Pancreas (tissue), 10 donors: ENCODE measurements at regions not wholly inside any gene's neighbourhood (a gene's known extent, or its start where the extent isn't known, plus 50 kb on each side); places are given as distances from the start of the nearest gene placed in this dataset.
"Not testable (repeated sequence)": the region's sequence is repeated elsewhere in the genome, so short reads cannot be mapped to it uniquely, and the experiment has no call there.

ENCODE experiments used
- ATAC-seq, 4 donors: fragments of 200-7000 bp; cut with Tn5 transposase; one replicate each; pipeline versions ENCODE4 v1.8.0 to v1.9.1; 2020; ENCODE audit warnings: mild to moderate bottlenecking in 4 of 4, moderate library complexity in 4 of 4
- DNase-seq, 6 donors: peaks; one replicate each; pipeline ENCODE4 v3.0.0-alpha.2; 2020
- FAIRE-seq: peaks from 2 replicates; lab custom pipeline; 2012; peaks lifted over from hg19 to GRCh38; lab: Jason Lieb, UNC
- H3K27ac ChIP-seq, 4 donors: fragments of 200-600 bp; sonication (generic); 1 replicate in 3 of 4; 2 replicates in 1 of 4; pipeline versions ENCODE4 v1.5.0 to v1.8.0; 2020
- H3K27me3 ChIP-seq, 4 donors: fragments of 200-600 bp; one replicate each; pipeline ENCODE4 v1.8.0; 2021
- H3K36me3 ChIP-seq, 3 donors: fragments of 200-600 bp; sonication (generic) in 1 of 3; one replicate each; pipeline versions ENCODE4 v1.5.0 to v1.8.0; 2020 to 2021
- H3K4me1 ChIP-seq, 3 donors: fragments of 200-600 bp; one replicate each; pipeline ENCODE4 v1.8.0; 2021
- H3K4me3 ChIP-seq, 4 donors: fragments of 200-600 bp; sonication (generic) in 2 of 4; one replicate each; pipeline versions ENCODE4 v1.5.0 to v1.8.0; 2020 to 2021
- H3K9me3 ChIP-seq, 4 donors: fragments of 200-600 bp; one replicate each; pipeline ENCODE4 v1.8.0; 2021
- WGBS, 2 donors: extraction: QIAGEN DNeasy Blood & Tissue Kit; methylation state at CpG; one replicate each; pipeline ENCODE4 v1.1.7; 2013; 5-methylcytosine and 5-hydroxymethylcytosine counted together
- intact Hi-C, 3 donors: fragments of 100-400 bp; cut with DNase I; formaldehyde crosslinking; loops; one replicate each; pipeline versions ENCODE4 v1.11.1 to v1.14.2; 2022
- TF ChIP-seq, protein P1 (sequence below), 4 donors: fragments of 200-600 bp; sonication (generic) in 3 of 4; IDR thresholded peaks; one replicate each; pipeline versions ENCODE4 v1.5.0 to v1.8.0; 2021; ENCODE audit warnings: antibody characterized with exemption in 4 of 4
- donor health status: healthy with polysubstance abuse.
- donor health status: DM: no; HTN: no; CAD: no; lungs with moderate emphysema.
- donor health status: DM: no; HTN: no; CAD: no.
- donor health status: control.
- donor health status: control.
- donor health status: Bipolar disorder and iron deficiency.
- donor health status: DM: yes; HTN: yes; CAD: no.
- donor health status: DM: no; HTN: no; CAD: no.
- donor health status: DM: no; HTN: no; CAD: no.
- donor health status: DM: yes; HTN: yes; CAD: no.

DNA sequence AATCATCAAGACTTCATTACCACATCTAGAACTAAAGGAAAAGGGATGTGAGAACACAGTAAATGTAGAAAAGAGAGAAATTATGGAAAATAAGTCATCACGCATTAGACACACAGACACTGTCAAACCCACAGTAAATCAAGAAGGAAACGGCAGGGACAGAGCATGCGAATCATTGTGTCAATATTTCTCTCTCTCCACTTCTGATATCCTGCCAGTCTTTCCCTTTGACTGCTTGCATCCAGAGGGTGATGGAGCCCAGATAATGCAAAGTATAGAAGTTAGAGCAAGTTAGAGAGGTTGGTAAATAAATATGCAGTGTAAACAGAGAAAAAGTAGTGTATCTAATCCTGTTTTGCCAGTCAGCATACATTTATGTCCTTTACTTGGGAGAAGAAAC lies 706.8 kb upstream of the ANO3 start:
- ATAC-seq (no peak), FAIRE-seq (no peak), DNase-seq (no peak)
- TF ChIP-seq, protein P1, sequence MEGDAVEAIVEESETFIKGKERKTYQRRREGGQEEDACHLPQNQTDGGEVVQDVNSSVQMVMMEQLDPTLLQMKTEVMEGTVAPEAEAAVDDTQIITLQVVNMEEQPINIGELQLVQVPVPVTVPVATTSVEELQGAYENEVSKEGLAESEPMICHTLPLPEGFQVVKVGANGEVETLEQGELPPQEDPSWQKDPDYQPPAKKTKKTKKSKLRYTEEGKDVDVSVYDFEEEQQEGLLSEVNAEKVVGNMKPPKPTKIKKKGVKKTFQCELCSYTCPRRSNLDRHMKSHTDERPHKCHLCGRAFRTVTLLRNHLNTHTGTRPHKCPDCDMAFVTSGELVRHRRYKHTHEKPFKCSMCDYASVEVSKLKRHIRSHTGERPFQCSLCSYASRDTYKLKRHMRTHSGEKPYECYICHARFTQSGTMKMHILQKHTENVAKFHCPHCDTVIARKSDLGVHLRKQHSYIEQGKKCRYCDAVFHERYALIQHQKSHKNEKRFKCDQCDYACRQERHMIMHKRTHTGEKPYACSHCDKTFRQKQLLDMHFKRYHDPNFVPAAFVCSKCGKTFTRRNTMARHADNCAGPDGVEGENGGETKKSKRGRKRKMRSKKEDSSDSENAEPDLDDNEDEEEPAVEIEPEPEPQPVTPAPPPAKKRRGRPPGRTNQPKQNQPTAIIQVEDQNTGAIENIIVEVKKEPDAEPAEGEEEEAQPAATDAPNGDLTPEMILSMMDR (IDR thresholded peaks at IDR 0.05), result no peak
- intact Hi-C loops, result no loop called here
- no peaks in the 10 kb centered on the region for H3K9me3 ChIP-seq
- no peak overlapping the region for H3K27ac ChIP-seq
- no peak overlapping the region for H3K4me3 ChIP-seq
- no peaks in the 10 kb centered on the region for H3K4me1 ChIP-seq
- WGBS, 2 donors, result 41 to 47% methylated on average over 3 of the region's 3 CpGs
- H3K27me3 ChIP-seq, result no peaks in the 10 kb centered on the region
- no peaks in the 10 kb centered on the region for H3K36me3 ChIP-seq

DNA sequence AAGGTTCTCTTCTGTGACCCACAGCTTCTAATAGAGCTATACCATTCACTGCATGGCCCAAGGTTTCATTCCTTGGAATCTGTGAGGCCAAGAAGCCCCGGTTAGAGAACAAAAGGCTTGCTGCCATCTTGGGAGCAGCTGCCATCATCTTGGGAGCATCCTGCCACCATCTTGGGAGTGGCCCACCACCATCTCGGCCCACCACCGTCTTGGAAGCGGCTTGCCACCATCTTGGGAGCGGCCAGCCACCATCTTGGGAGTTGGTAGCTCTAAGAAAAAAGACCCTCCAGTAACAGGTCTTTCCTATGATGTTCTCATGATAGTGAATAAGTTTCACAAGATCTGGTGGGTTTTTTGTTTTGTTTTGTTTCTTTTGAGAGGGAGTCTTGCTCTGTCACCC lies 703.9 kb upstream of the ANO3 start:
- Histone ChIP-seq H3K36me3 (no peaks in the 10 kb centered on the region), H3K27me3 (no peaks in the 10 kb centered on the region), H3K27ac (no peak overlapping the region), H3K4me3 (no peak overlapping the region), H3K9me3 (no peaks in the 10 kb centered on the region), H3K4me1 (no peaks in the 10 kb centered on the region)
- DNase-seq (peak in 1 of 6 donors; percentile 19), ATAC-seq (no peak), FAIRE-seq (no peak)
- 51 to 77% methylated on average over 5 of the region's 5 CpGs for WGBS, 2 donors
- TF ChIP-seq, protein P1 (IDR thresholded peaks at IDR 0.05), result no peak
- intact Hi-C loops, result no loop called here

DNA sequence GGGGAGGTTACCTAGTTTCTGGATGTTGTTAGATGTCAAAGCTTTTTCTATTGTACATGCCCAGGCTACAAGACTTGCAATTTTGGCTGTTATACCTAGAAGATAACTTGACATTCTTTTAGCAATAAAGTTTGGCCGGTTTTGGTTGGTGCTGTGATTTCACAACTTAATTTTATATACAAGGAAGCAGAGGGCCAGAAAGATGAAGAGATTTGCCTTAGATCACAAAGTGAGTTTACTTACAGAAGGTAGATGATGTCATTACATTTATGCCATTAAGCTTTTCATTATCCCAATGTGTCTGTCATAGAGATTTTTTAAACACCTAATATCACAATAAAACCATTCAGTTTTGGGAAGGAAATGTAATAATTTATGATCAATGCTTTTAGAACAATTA lies 698.7 kb upstream of the ANO3 start:
- FAIRE-seq, result no peak

DNA sequence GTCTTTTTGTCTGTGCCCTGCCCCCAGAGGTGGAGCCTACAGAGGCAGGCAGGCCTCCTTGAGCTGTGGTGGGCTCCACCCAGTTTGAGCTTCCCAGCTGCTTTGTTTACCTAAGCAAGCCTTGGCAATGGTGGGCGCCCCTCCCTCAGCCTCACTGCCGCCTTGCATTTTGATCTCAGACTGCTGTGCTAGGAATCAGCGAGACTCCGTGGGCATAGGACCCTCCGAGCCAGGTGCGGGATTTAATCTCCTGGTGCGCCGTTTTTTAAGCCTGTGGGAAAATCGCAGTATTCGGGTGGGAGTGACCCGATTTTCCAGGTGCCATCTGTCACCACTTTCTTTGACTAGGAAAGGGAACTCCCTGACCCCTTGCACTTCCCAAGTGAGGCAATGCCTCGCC lies 682.7 kb upstream of the ANO3 start:
- H3K9me3 ChIP-seq, H3K4me3 ChIP-seq, ATAC-seq, H3K27ac ChIP-seq, DNase-seq, H3K4me1 ChIP-seq, FAIRE-seq, H3K27me3 ChIP-seq, H3K36me3 ChIP-seq, intact Hi-C loops: not testable (repeated sequence)
- 70 to 78% methylated on average over 12 of the region's 12 CpGs for WGBS, 2 donors

More for the DNA sequence above, 698.7 kb upstream of the ANO3 start:
- TF ChIP-seq, protein P1 (IDR thresholded peaks at IDR 0.05), result no peak
- no peak overlapping the region for H3K27ac ChIP-seq
- intact Hi-C loops, result no loop called here
- DNase-seq, result no peak
- H3K4me3 ChIP-seq, result no peak overlapping the region
- H3K27me3 ChIP-seq, result no peaks in the 10 kb centered on the region
- no peak for ATAC-seq
- WGBS, 2 donors, result 57% methylated on average over 1 of the region's 1 CpG
- no peaks in the 10 kb centered on the region for H3K36me3 ChIP-seq
- H3K9me3 ChIP-seq, result no peaks in the 10 kb centered on the region
- no peaks in the 10 kb centered on the region for H3K4me1 ChIP-seq

DNA sequence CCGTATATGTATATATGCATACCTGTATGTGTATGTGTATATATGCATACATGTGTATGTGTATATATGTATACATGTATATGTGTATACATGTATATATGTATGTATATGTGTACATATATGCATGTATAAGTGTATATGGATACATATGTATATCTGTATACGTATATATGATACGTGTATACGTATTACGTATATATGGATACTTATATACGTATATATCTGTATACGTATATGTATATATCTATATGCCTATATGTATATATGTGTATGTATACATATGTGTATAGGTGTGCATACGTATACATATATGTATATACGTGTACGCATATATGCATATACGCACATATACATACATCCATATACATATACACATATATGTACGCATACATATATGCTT lies 681.6 kb upstream of the ANO3 start:
- WGBS, 2 donors, result 90 to 92% methylated on average over 12 of the region's 12 CpGs
- no peaks in the 10 kb centered on the region for H3K36me3 ChIP-seq
- H3K4me3 ChIP-seq, result no peak overlapping the region
- H3K27me3 ChIP-seq, result no peaks in the 10 kb centered on the region
- H3K27ac ChIP-seq, result no peak overlapping the region
- TF ChIP-seq, protein P1 (IDR thresholded peaks at IDR 0.05), result no peak
- H3K9me3 ChIP-seq, result no peaks in the 10 kb centered on the region
- no peak for DNase-seq
- ATAC-seq, result no peak
- H3K4me1 ChIP-seq, result no peaks in the 10 kb centered on the region
- FAIRE-seq, result no peak
- intact Hi-C loops, result no loop called here

DNA sequence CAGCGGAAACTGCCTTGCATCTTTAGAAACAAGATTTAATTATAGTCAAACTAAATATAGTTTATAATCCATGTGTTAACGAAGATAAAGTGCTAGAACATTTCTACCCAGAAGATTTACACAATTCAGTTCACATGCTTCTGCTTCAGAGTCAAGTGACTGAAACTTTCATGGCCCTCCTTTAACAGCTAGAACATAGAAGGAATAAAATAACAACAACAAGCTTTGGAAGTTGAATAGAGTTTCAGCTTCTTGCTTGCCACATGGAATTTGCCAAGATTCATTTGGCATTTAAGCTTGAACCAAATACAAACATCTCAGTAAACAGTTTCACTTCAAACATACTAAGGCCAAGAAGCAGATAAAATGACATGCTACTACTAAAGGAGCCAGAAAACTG lies 676.3 kb upstream of the ANO3 start:
- intact Hi-C loops, result no loop called here
- TF ChIP-seq, protein P1 (IDR thresholded peaks at IDR 0.05), result no peak
- DNase-seq, result no peak
- Histone ChIP-seq H3K36me3 (no peaks in the 10 kb centered on the region), H3K4me3 (no peak overlapping the region), H3K27me3 (no peaks in the 10 kb centered on the region), H3K27ac (no peak overlapping the region), H3K9me3 (no peaks in the 10 kb centered on the region), H3K4me1 (no peaks in the 10 kb centered on the region)
- 66 to 80% methylated on average over 2 of the region's 2 CpGs for WGBS, 2 donors
- FAIRE-seq, result no peak
- ATAC-seq, result no peak
